Heart left ventricle (tissue), 16 donors: ENCODE measurements at regions not wholly inside any gene's neighbourhood (a gene's known extent, or its start where the extent isn't known, plus 50 kb on each side); places are given as distances from the start of the nearest gene placed in this dataset.

Experiments used
- ATAC-seq, 4 donors: fragments of 200-7000 bp; cut with Tn5 transposase; one replicate each; pipeline ENCODE4 v1.9.1; 2020 to 2022; ENCODE audit warnings: moderate library complexity in 4 of 4, mild to moderate bottlenecking in 3 of 4, moderate number of reproducible peaks in 1 of 4
- DNase-seq, 5 donors: peaks; one replicate each; pipeline ENCODE4 v3.0.0-alpha.2; 2020
- H3K27ac ChIP-seq, 12 donors: fragments of 200-600 bp; sonication (generic) in 4 of 12; one replicate each; pipeline versions ENCODE4 v1.5.0 to v1.8.0; 2016 to 2022; ENCODE audit warnings: mild to moderate bottlenecking in 2 of 12
- H3K27me3 ChIP-seq, 9 donors: fragments of 200-600 bp; sonication (generic) in 2 of 9; one replicate each; pipeline versions ENCODE4 v1.5.1 to v1.8.0; 2016 to 2022; ENCODE audit warnings: mild to moderate bottlenecking in 3 of 9
- H3K36me3 ChIP-seq, 9 donors: fragments of 200-600 bp; sonication (generic) in 2 of 9; one replicate each; pipeline versions ENCODE4 v1.5.0 to v1.8.0; 2018 to 2022; ENCODE audit warnings: mild to moderate bottlenecking in 2 of 9
- H3K4me1 ChIP-seq, 12 donors: fragments of 200-600 bp; sonication (generic) in 4 of 12; one replicate each; pipeline versions ENCODE4 v1.5.0 to v1.8.0; 2016 to 2022; ENCODE audit warnings: mild to moderate bottlenecking in 3 of 12
- H3K4me3 ChIP-seq, 12 donors: fragments of 200-600 bp; sonication (generic) in 4 of 12; one replicate each; pipeline versions ENCODE4 v1.5.0 to v1.8.0; 2017 to 2022; ENCODE audit warnings: mild to moderate bottlenecking in 9 of 12, moderate library complexity in 4 of 12
- H3K9me3 ChIP-seq, 12 donors: fragments of 200-600 bp; sonication (generic) in 4 of 12; one replicate each; pipeline versions ENCODE4 v1.5.0 to v1.8.0; 2016 to 2022; ENCODE audit warnings: mild to moderate bottlenecking in 1 of 12
- POLR2A ChIP-seq, 2 donors: fragments of 450-650 bp; IDR thresholded peaks; one replicate each; pipeline ENCODE4 v1.6.1; 2017; ENCODE audit warnings: antibody characterized with exemption in 2 of 2, mild to moderate bottlenecking in 2 of 2, moderate library complexity in 2 of 2
- WGBS, 4 donors: extraction: QIAGEN DNeasy Blood & Tissue Kit in 2 of 4; methylation state at CpG; one replicate each; pipeline versions ENCODE4 v1.1.5 to v1.1.7; 2013 to 2018; 5-methylcytosine and 5-hydroxymethylcytosine counted together
- intact Hi-C, 10 donors: fragments of 100-400 bp; cut with DNase I; formaldehyde crosslinking; loops; one replicate each; pipeline versions ENCODE4 v1.11.1 to v1.14.2; 2022
- TF ChIP-seq, protein P1 (sequence below), 12 donors: fragments of 200-600 bp; sonication (generic) in 4 of 12; IDR thresholded peaks; one replicate each; pipeline versions ENCODE4 v1.5.0 to v1.8.0; 2018 to 2022; ENCODE audit warnings: antibody characterized with exemption in 12 of 12, mild to moderate bottlenecking in 5 of 12
- donor health status: ischemic (EF 13 %, LVEDD 7.1; RV severe dilation, severe dysfunction).
- donor health status: healthy with polysubstance abuse.
- donor health status: DM: no; HTN: yes; CAD: no.
- donor health status: DM: no; HTN: no; CAD: no.
- donor health status: ischemic (EF 25% LVEDD 6.9; RV normal size, moderate dysfunction).
- donor health status: ischemic (EF 25% LVEDD 5.7; RV mildly dilated, moderate dysfunction).
- donor health status: healthy.
- donor health status: DM: yes; HTN: yes; CAD: no.
- donor health status: ischemic (EF 35%, LVEDD 5.7; RV mildly dilated, moderate dysfunction).
- donor health status: nonischemic (EF 11% LVEDD 7.7; RV severe dilation, severe dysfunction).
- donor health status: DM: yes; HTN: yes; CAD: no.
- donor health status: PGD.
- donor health status: ischemic (EF 29% LVEDD 5.4; RV normal size, mild dysfunction).
- donor health status: nonischemic (EF 23%, LVEDD 6.1; RV moderate dilation, normal function).

DNA sequence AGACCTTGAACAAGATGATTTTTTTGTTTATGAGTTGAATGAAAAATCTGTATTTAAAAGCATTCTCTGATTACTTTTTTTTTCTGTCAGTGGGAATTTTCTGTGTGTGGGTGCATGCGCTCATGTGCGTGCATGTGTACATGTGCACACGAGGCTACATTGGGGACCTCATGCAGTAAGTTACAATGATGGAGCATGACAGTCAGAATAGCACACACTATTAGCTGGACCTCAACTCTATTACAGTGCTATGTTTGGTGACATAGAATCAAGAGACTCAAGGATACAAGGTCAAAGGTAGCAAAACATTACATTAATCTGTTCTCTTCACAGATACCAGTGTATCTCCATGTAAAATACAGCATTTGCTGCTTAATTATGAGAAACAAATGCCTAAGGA is 276.8 kb upstream of the FIGN start:
- H3K9me3 ChIP-seq: no peaks in the 10 kb centered on the region
- intact Hi-C loops: no loop called here
- ATAC-seq (no peak), DNase-seq (no peak)
- H3K4me3 ChIP-seq: no peak overlapping the region
- H3K27me3 ChIP-seq: no peaks in the 10 kb centered on the region
- 89 to 97% (median 93%) methylated on average over 3 of the region's 3 CpGs for WGBS, 4 donors
- no peak overlapping the region for H3K27ac ChIP-seq
- no peaks in the 10 kb centered on the region for H3K36me3 ChIP-seq
- H3K4me1 ChIP-seq: peaks cover 0 to 3% (median 0%) of the 10 kb centered on the region in 12 donors
- no peak for TF ChIP-seq POLR2A (IDR thresholded peaks at IDR 0.05)
- TF ChIP-seq, protein P1, sequence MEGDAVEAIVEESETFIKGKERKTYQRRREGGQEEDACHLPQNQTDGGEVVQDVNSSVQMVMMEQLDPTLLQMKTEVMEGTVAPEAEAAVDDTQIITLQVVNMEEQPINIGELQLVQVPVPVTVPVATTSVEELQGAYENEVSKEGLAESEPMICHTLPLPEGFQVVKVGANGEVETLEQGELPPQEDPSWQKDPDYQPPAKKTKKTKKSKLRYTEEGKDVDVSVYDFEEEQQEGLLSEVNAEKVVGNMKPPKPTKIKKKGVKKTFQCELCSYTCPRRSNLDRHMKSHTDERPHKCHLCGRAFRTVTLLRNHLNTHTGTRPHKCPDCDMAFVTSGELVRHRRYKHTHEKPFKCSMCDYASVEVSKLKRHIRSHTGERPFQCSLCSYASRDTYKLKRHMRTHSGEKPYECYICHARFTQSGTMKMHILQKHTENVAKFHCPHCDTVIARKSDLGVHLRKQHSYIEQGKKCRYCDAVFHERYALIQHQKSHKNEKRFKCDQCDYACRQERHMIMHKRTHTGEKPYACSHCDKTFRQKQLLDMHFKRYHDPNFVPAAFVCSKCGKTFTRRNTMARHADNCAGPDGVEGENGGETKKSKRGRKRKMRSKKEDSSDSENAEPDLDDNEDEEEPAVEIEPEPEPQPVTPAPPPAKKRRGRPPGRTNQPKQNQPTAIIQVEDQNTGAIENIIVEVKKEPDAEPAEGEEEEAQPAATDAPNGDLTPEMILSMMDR (IDR thresholded peaks at IDR 0.05): no peak

GRCh38 chr2:164009756-164010337 is 274.0 kb upstream of the FIGN start:
- 74 to 79% (median 77%) methylated on average over 7 of the region's 7 CpGs for WGBS, 4 donors
- no peaks in the 10 kb centered on the region for H3K27me3 ChIP-seq
- no peak overlapping the region for H3K4me3 ChIP-seq
- no peak for ATAC-seq
- no peak for DNase-seq
- H3K4me1 ChIP-seq: peaks cover 0 to 3% (median 0%) of the 10 kb centered on the region in 12 donors
- TF ChIP-seq, protein P1 (IDR thresholded peaks at IDR 0.05): no peak
- no peak for TF ChIP-seq POLR2A (IDR thresholded peaks at IDR 0.05)
- intact Hi-C loops: no loop called here
- H3K36me3 ChIP-seq: no peaks in the 10 kb centered on the region
- H3K27ac ChIP-seq: no peak overlapping the region
- no peaks in the 10 kb centered on the region for H3K9me3 ChIP-seq

GRCh38 chr2:164008752-164009151 is 272.9 kb upstream of the FIGN start:
- no peak for ATAC-seq
- 82 to 87% (median 85%) methylated on average over 4 of the region's 4 CpGs for WGBS, 4 donors
- no peak for TF ChIP-seq POLR2A (IDR thresholded peaks at IDR 0.05)
- TF ChIP-seq, protein P1 (IDR thresholded peaks at IDR 0.05): no peak
- Histone ChIP-seq H3K4me3 (no peak overlapping the region), H3K9me3 (no peaks in the 10 kb centered on the region), H3K36me3 (no peaks in the 10 kb centered on the region), H3K27ac (no peak overlapping the region), H3K27me3 (no peaks in the 10 kb centered on the region), H3K4me1 (peaks cover 0 to 3% (median 0%) of the 10 kb centered on the region in 12 donors)
- intact Hi-C loops: no loop called here
- DNase-seq: no peak

GRCh38 chr2:164006704-164007103 is 270.9 kb upstream of the FIGN start:
- Histone ChIP-seq H3K27me3 (no peaks in the 10 kb centered on the region), H3K4me1 (peaks cover 0 to 3% (median 0%) of the 10 kb centered on the region in 12 donors), H3K4me3 (no peak overlapping the region), H3K9me3 (no peaks in the 10 kb centered on the region), H3K27ac (no peak overlapping the region), H3K36me3 (no peaks in the 10 kb centered on the region)
- DNase-seq (no peak), ATAC-seq (no peak)
- intact Hi-C loops: no loop called here
- TF ChIP-seq POLR2A (IDR thresholded peaks at IDR 0.05): no peak
- TF ChIP-seq, protein P1 (IDR thresholded peaks at IDR 0.05): no peak
- 82 to 92% (median 83%) methylated on average over 2 of the region's 2 CpGs for WGBS, 4 donors
